SK-N-SH treated with all-trans-retinoic acid at 6 μM for 48 hours (cell line): ENCODE measurements at regions not wholly inside any gene's neighbourhood (a gene's known extent, or its start where the extent isn't known, plus 50 kb on each side); places are given as distances from the start of the nearest gene placed in this dataset.

Experiments used
- ARNTL ChIP-seq: fragments of 450-650 bp; formaldehyde crosslinking; IDR thresholded peaks from 2 replicates; pipeline ENCODE4 v1.5.0; 2020; ENCODE audit warnings: low read depth, mild to moderate bottlenecking, moderate library complexity, borderline replicate concordance
- CREB5 ChIP-seq: fragments of 250-450 bp; sonication (Bioruptor Pico); IDR thresholded peaks from 2 replicates; pipeline ENCODE4 v1.5.1; 2020; ENCODE audit warnings: low read depth, mild to moderate bottlenecking, moderate library complexity
- CSDC2 ChIP-seq: fragments of 250-450 bp; sonication (Bioruptor Pico); IDR thresholded peaks from 2 replicates; pipeline ENCODE4 v1.5.0; 2020; ENCODE audit warnings: mild to moderate bottlenecking, moderate library complexity
- ESRRG ChIP-seq: fragments of 250-450 bp; sonication (Bioruptor Pico); IDR thresholded peaks from 2 replicates; pipeline ENCODE4 v1.6.1; 2021; ENCODE audit warnings: mild to moderate bottlenecking
- RARB ChIP-seq: fragments of 250-450 bp; sonication (Bioruptor Pico); IDR thresholded peaks from 2 replicates; pipeline ENCODE4 v1.8.0; 2021; ENCODE audit warnings: mild to moderate bottlenecking, moderate library complexity
- ZC3H10 ChIP-seq: fragments of 250-450 bp; sonication (Bioruptor Pico); IDR thresholded peaks from 2 replicates; pipeline ENCODE4 v1.5.1; 2021; ENCODE audit warnings: mild to moderate bottlenecking, moderate library complexity
- ZNF8 ChIP-seq: fragments of 450-650 bp; formaldehyde crosslinking; IDR thresholded peaks from 2 replicates; pipeline ENCODE4 v1.5.0; 2020; ENCODE audit warnings: mild to moderate bottlenecking, moderate library complexity

- TF ChIP-seq CSDC2 (CRISPR knock-in tag) (no peak), RARB (CRISPR knock-in tag) (no peak), CREB5 (no peak), ZNF8 (CRISPR knock-in tag) (no peak), ESRRG (CRISPR knock-in tag) (no peak), ZC3H10 (CRISPR knock-in tag) (no peak), ARNTL (no peak)
Measured at GRCh38 chrX:34859191-34859590, 83.4 kb upstream of the FAM47B start.
